NB4 (cell line): ENCODE measurements at regions not wholly inside any gene's neighbourhood (a gene's known extent, or its start where the extent isn't known, plus 50 kb on each side); places are given as distances from the start of the nearest gene placed in this dataset.

Experiments
- DNase-seq: peaks from one replicate; pipeline ENCODE4 v3.0.0; 2010; ENCODE audit warnings: low read depth
- H3K4me3 ChIP-seq: one replicate; pipeline ENCODE4 v1.5.1; 2011; ENCODE audit warnings: mild to moderate bottlenecking, low read depth, low read length, moderate library complexity
- CTCF ChIP-seq: IDR thresholded peaks from one replicate; pipeline ENCODE4 v1.5.1; 2012; ENCODE audit warnings: low read depth, low read length
- MAX ChIP-seq: IDR thresholded peaks from 2 replicates; pipeline ENCODE4 v1.6.1; 2011; ENCODE audit warnings: low read depth, low read length
- MYC ChIP-seq: IDR thresholded peaks from 2 replicates; pipeline ENCODE4 v1.6.1; 2011; ENCODE audit warnings: low read depth, low read length
- POLR2A ChIP-seq: IDR thresholded peaks from 2 replicates; pipeline ENCODE4 v1.6.1; 2011; ENCODE audit warnings: mild to moderate bottlenecking; ENCODE audit not compliant: insufficient read length; ENCODE audit errors: extremely low read depth

- peak; percentile 57; the same call in 1 of the 2 replicates for TF ChIP-seq MYC
- TF ChIP-seq CTCF: no peak
- TF ChIP-seq POLR2A: peak; percentile 22
- peak; percentile 68 for TF ChIP-seq MAX
- DNase-seq: peak; percentile 95
- H3K4me3 ChIP-seq: peak overlapping the region; percentile 47
These were observed 128.4 kb downstream of the DAD1 start for GRCh38 chr14:22460461-22461195.

GRCh38 chr14:22458737-22459136 is 130.3 kb downstream of the DAD1 start:
- no peak for DNase-seq
- H3K4me3 ChIP-seq: peak overlapping the region; percentile 34
- no peak for TF ChIP-seq MYC
- no peak for TF ChIP-seq MAX
- TF ChIP-seq CTCF: no peak
- TF ChIP-seq POLR2A: no peak

GRCh38 chr14:22456998-22457594 is 131.9 kb downstream of the DAD1 start:
- no peak for TF ChIP-seq POLR2A
- TF ChIP-seq MYC: no peak
- TF ChIP-seq CTCF: no peak
- TF ChIP-seq MAX: no peak
- DNase-seq: peak; percentile 70
- H3K4me3 ChIP-seq: peak overlapping the region; percentile 34

GRCh38 chr14:22456421-22456820 is 132.6 kb downstream of the DAD1 start:
- DNase-seq: no peak
- H3K4me3 ChIP-seq: peak overlapping the region; percentile 34
- no peak for TF ChIP-seq CTCF
- TF ChIP-seq MAX: no peak
- TF ChIP-seq MYC: no peak
- TF ChIP-seq POLR2A: no peak

GRCh38 chr14:22452330-22452729 is 136.7 kb downstream of the DAD1 start:
- no peak for TF ChIP-seq POLR2A
- TF ChIP-seq MYC: no peak
- TF ChIP-seq MAX: no peak
- TF ChIP-seq CTCF: no peak
- DNase-seq: no peak
- H3K4me3 ChIP-seq: peak overlapping the region; percentile 72
